HG02642 (cell line): ENCODE measurements at regions not wholly inside any gene's neighbourhood (a gene's known extent, or its start where the extent isn't known, plus 50 kb on each side); places are given as distances from the start of the nearest gene placed in this dataset.
"Not testable (repeated sequence)": the region's sequence is repeated elsewhere in the genome, so short reads cannot be mapped to it uniquely, and the experiment has no call there.

ENCODE experiments used
- ATAC-seq: cut with Tn5 transposase; IDR thresholded peaks from one replicate; pipeline ENCODE4 v1.9.1; 2021; ENCODE audit warnings: mild to moderate bottlenecking; ENCODE audit not compliant: unreplicated experiment, poor library complexity

DNA sequence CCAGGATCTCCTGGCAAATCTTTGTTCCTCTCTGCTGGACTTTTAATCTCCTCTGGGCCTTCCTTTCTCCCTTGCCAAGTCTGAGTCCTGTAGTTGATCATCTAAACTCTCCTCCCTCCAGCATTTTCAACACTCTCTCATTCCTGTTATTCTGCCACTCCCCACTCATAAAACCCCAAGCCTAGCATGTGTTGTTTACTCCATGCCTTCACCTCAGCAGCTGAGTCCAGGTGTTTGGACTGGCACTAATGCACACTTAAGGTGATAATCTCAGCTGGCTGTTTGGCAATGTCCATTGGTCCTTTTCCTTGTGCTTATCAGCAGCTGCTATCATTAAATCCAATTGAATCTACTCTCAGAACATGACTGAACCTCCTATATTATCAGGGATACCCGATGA, 876.8 kb upstream of the TENM4 start:
- ATAC-seq = no peak

GRCh38 chr11:80315200-80315599, 874.4 kb upstream of the TENM4 start:
- ATAC-seq = no peak

- no peak for ATAC-seq
These were observed 868.5 kb upstream of the TENM4 start for GRCh38 chr11:80309301-80309700.

DNA sequence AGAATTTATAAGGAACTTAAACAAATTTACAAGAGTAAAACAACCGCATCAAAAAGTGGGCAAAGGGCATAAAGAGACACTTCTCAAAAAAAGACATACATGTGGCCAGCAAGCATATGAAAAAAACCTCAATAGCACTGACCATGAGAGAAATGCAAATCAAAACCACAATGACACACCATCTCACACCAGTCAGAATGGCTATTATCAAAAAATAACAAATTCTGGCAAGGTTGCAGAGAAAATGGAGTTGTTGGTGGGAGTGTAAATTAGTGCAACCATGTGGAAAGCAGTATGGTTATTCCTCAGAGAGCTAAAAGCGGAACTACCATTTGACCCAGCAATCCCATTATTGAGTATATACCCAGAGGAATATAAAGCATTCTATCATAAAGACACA, 866.8 kb upstream of the TENM4 start:
- no peak for ATAC-seq

DNA sequence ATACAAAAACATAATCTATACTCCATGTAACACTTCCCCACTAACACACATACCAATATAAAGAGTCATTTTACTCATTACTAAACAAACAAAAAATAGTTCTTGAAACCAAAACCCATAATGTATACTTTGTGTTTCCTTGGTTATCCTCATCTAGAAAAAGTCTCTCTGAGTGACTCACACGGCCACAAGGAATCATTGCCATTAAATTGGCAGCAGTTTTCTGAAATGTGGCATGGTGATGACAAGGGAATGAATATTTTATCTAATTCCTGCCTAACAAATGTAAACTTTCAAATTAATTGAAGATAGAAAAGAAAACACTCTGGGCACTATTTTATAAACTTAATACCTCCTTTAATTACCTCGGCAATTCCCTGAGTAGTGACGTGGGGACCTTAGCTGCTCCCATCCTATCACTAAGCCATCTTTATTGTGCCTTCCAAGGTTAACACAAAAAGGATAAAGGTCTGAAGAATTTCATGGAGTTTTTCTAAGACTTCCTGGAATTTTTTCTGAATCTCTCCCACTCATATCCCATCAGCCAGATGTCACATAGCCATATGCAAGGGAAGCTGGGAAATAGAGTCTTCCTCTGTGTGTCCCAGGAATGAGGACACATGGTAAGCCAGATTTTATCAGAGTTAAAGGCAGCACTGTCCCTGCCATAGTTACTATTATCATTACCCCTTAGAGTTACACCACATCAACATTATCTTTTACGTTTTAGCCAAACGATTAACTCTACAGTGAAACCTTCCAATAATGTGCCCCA, 857.2 kb upstream of the TENM4 start:
- no peak for ATAC-seq

GRCh38 chr11:80293293-80293692, 852.5 kb upstream of the TENM4 start:
- no peak for ATAC-seq

DNA sequence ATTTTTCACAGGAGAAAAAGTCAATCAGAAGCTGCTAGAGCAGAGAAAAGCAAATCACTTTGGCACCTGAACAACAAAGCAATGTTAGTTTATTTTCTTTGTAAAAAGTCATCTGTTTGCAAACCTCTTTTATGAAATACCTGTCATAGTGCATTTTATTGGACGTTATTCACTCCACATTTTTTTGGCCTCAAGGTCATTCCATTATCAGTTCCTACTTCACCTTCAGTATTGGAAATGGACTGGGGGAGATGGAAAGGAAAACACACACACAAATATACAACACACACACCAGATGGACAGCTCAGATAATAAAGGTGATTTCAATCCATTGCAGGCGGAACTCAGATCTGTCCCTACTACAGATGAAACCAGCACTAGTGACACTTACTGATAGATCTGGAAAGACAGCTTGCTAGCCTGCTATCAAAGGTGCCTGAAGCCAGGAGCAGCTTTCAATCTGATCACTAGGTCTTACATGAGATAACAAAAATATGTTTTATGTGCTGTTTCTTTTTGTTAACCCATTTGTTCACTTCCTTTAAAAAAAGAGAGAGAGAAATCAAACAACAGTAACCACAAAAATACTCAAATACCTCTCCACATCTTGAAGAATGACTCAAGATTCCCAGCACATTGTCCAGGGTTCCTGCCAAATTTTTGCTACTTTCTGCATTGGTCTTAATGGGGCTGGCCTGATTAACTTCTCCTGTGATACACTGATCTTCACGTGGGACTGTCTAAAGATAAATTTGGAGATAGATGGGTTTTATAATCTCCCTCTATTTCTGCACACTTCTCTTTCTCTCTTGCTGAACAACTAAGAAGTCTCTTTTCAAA, 844.3 kb upstream of the TENM4 start:
- no peak for ATAC-seq

DNA sequence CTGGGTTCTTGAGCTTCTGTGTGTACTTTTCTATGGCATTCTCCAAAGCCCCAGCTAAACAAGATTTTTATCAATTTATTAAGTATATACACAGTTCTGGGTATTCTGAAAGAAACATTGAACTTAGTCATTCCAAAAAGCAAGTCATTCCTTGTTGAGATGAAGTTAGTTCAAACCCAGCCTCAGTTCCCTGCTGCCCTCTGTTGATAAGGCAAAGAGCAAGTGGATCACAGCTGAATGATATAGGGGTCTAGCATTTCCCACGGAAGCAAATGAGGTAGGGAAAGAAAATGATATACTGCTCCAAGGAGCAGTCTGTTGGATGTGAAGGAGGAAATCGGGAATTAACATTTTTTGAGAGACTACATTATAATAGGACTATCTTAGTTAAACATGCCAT, 841.8 kb upstream of the TENM4 start:
- ATAC-seq = no peak

- ATAC-seq = no peak
These were observed 840.4 kb upstream of the TENM4 start for GRCh38 chr11:80281194-80281593.

- no peak for ATAC-seq
These were observed 839.9 kb upstream of the TENM4 start for GRCh38 chr11:80280737-80281136.

DNA sequence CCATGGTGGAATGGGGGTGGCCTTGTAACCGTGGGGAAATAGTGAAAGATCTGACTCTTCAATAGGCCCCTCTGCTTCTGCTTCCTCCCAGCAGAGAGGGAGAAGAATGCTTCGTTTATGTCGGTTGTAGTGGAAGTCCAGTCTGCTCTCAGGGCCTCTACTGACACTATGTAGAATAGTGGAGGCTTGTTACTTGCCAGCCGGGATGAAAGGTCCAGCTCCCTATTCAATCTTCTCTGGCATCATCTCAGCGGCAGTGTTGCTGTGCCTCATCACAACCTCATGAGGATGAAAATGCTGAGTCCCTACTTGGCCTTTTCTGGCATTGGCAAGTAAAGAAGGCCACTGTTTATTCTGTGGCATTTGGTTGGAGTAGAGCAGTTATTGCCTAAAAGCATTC, 820.9 kb upstream of the TENM4 start:
- ATAC-seq = no peak

DNA sequence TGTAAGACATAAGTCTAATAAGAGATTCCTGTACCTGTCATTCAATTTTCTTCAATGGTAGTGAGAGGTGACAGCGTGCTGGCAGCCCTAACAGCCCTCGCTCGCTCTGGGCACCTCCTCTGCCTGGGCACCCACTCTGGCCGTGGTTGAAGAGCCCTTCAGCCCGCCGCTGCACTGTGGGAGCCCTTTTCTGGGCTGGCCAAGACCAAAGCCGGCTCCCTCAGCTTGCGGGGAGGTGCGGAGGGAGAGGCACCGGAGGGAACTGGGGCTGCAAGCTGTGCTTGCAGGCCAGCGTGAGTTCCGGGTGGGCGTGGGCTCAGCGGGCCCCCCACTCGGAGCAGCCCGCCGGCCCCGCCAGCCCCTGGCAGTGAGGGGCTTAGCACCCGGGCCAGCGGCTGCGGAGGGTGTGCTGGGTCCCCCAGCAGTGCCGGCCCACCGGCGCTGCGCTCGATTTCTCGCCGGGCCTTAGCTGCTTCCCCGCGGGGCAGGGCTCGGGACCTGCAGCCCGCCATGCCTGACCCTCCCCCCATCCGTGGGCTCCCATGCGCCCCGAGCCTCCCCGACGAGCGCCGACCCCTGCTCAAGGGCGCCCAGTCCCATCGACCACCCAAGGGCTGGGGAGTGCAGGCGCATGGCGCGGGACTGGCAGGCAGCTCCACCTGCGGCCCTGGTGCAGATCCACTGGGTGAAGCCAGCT, 816.6 kb upstream of the TENM4 start:
- ATAC-seq = not testable (repeated sequence)

DNA sequence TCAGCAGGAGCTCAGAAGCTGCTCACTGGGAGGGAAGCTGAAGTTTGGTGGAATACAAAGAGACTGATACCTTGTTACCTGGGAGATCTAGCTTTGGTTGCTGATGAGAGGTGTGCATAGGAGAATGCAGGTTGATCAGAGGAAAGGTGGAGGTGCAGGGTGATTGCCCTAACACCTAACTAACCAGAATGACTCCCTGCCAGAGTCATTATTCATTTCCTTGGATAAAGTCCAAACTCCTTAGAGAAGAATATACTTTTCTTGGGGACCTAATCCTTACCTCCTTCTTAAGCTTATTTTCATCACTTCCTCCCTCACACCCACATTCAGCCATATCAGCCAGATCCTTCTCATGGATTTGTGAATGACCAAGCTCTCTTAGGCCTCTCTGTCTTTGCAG, 814.2 kb upstream of the TENM4 start:
- no peak for ATAC-seq

DNA sequence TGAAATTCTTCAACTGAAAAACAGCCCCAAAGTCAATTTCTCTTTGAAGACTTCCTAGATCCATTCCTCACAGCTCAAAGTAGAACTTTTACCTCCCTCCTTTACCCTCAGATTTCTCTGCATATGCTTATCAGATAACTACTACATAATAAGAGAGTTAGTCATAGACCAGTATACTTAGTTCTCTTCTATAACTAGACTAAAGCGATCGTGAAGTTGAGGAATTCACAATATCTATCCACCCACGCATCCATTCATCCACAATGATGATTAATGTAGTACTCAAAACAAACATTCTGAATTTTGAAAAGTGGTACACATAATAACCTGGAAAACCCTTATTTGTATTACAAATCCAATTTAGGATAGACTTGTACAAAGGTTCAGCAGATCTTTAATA, 800.9 kb upstream of the TENM4 start:
- no peak for ATAC-seq

DNA sequence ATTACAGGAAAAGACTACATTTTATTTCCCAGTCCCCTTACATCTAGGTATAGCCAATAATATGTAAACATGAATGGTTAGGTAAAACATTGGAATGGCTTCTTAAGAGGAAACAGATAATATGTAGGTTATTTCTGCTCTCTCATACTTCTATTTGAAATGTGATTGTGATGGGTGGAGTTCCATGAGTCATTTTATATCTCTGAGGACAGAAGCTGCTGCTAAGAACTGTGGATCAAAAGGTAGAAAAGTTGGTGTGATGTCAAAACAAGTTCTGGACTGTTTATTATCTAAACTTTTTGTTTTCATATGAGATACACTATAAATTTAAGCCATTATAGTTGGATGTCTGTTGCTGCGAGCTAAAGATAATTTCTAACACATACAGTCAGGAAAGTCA, 799.4 kb upstream of the TENM4 start:
- no peak for ATAC-seq

- no peak for ATAC-seq
These were observed 798.4 kb upstream of the TENM4 start for GRCh38 chr11:80239217-80239616.

GRCh38 chr11:80227915-80228314, 787.1 kb upstream of the TENM4 start:
- no peak for ATAC-seq

GRCh38 chr11:80214413-80214812, 773.6 kb upstream of the TENM4 start:
- no peak for ATAC-seq

GRCh38 chr11:80211673-80212072, 770.8 kb upstream of the TENM4 start:
- ATAC-seq = no peak

DNA sequence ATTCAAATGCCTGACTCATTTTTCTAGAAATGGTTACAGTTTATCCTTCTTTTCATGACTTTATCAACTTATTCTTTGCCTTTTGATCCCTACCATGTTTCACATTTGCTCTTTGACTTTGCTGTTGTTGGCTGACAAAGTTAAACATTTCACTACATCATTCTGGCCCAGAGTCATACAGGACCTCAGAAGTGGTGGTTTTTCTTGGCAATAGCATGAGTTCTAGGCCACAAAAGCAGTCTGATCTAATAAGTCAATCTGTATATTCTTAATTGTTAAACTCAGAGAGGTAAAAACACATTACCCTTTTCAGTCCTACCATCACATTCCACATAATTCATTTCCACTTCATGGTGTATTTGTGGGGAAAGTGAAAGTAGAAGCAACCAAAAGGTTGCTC, 763.2 kb upstream of the TENM4 start:
- no peak for ATAC-seq

- no peak for ATAC-seq
These were observed 756.2 kb upstream of the TENM4 start for GRCh38 chr11:80196932-80197554.
